GM23338 (cell line): ENCODE measurements at regions not wholly inside any gene's neighbourhood (a gene's known extent, or its start where the extent isn't known, plus 50 kb on each side); places are given as distances from the start of the nearest gene placed in this dataset.
A peak's percentile ranks its signal among the peaks of the same experiment; 100 is the strongest.

Experiments used
- ATAC-seq: fragments of 200-7000 bp; cut with Tn5 transposase; 3 replicates; pipeline ENCODE4 v1.9.1; 2020
- DNase-seq: peaks from one replicate; pipeline ENCODE4 v3.0.0-alpha.2; 2015; ENCODE audit warnings: low spot score
- H2AFZ ChIP-seq: fragments of 200-600 bp; sonication (generic); 2 replicates; pipeline ENCODE4 v1.8.0; 2016; ENCODE audit warnings: antibody characterized with exemption, mild to moderate bottlenecking, moderate library complexity
- H3F3A ChIP-seq: fragments of 200-600 bp; sonication (generic); replicated peaks from 2 replicates; pipeline ENCODE4 v1.8.0; 2017; ENCODE audit warnings: antibody characterized with exemption, mixed run types, low read depth
- H3K27ac ChIP-seq: fragments of 200-600 bp; sonication (generic); 2 replicates; pipeline ENCODE4 v1.6.1; 2016; ENCODE audit warnings: low read depth
- H3K27me3 ChIP-seq: fragments of 200-600 bp; sonication (generic); 2 replicates; pipeline ENCODE4 v1.8.0; 2016; ENCODE audit warnings: mild to moderate bottlenecking, mixed run types, moderate library complexity; ENCODE audit not compliant: insufficient read depth
- H3K36me3 ChIP-seq: fragments of 200-600 bp; sonication (generic); 2 replicates; pipeline ENCODE4 v1.8.0; 2016; ENCODE audit warnings: mild to moderate bottlenecking; ENCODE audit not compliant: insufficient read depth
- H3K4me1 ChIP-seq: fragments of 200-600 bp; sonication (generic); 2 replicates; pipeline ENCODE4 v1.8.0; 2016; ENCODE audit warnings: mild to moderate bottlenecking, moderate library complexity; ENCODE audit not compliant: insufficient read depth
- H3K4me2 ChIP-seq: fragments of 200-600 bp; sonication (generic); 2 replicates; pipeline ENCODE4 v1.7.1; 2017; ENCODE audit warnings: mixed run types
- H3K4me3 ChIP-seq: fragments of 200-600 bp; sonication (generic); 2 replicates; pipeline ENCODE4 v1.6.1; 2016; ENCODE audit warnings: mixed run types
- H3K79me2 ChIP-seq: fragments of 200-600 bp; sonication (generic); replicated peaks from 2 replicates; pipeline ENCODE4 v1.8.0; 2017; ENCODE audit warnings: mild to moderate bottlenecking; ENCODE audit not compliant: insufficient read depth
- H3K9me2 ChIP-seq: fragments of 200-600 bp; sonication (generic); 2 replicates; pipeline ENCODE4 v1.8.0; 2017; ENCODE audit not compliant: insufficient read depth
- H4K20me1 ChIP-seq: fragments of 200-600 bp; sonication (generic); replicated peaks from 2 replicates; pipeline ENCODE4 v1.8.0; 2017; ENCODE audit warnings: mild to moderate bottlenecking; ENCODE audit not compliant: insufficient read depth
- H3K27ac Mint-ChIP-seq: 2 replicates; pipeline ENCODE4 v1.8.0; 2020; ENCODE audit warnings: inconsistent platforms, mild to moderate bottlenecking, moderate library complexity, mixed read lengths
- H3K27me3 Mint-ChIP-seq: 3 replicates; pipeline ENCODE4 v1.8.0; 2022; ENCODE audit warnings: low read depth, mild to moderate bottlenecking, moderate library complexity, mixed read lengths, inconsistent platforms; ENCODE audit not compliant: insufficient read depth, poor library complexity
- H3K36me3 Mint-ChIP-seq: 3 replicates; pipeline ENCODE4 v1.8.0; 2021; ENCODE audit warnings: low read depth, mild to moderate bottlenecking, inconsistent platforms, moderate library complexity, mixed read lengths
- H3K4me1 Mint-ChIP-seq: 3 replicates; pipeline ENCODE4 v1.8.0; 2020; ENCODE audit warnings: mild to moderate bottlenecking, inconsistent platforms, mixed read lengths
- H3K4me3 Mint-ChIP-seq: 3 replicates; pipeline ENCODE4 v1.8.0; 2021; ENCODE audit warnings: moderate library complexity, mild to moderate bottlenecking, inconsistent platforms, mixed read lengths
- H3K9me3 Mint-ChIP-seq: 3 replicates; pipeline ENCODE4 v1.8.0; 2020; ENCODE audit warnings: moderate library complexity, mild to moderate bottlenecking, inconsistent platforms, mixed read lengths
- CREB1 ChIP-seq: fragments of 250-450 bp; sonication (Bioruptor Pico); IDR thresholded peaks from 2 replicates; pipeline ENCODE4 v1.5.0; 2020; ENCODE audit warnings: low read depth, mild to moderate bottlenecking, moderate library complexity
- CTCF ChIP-seq, 2 experiments: fragments of 200-600 bp in 1 of 2; sonication (generic) in 1 of 2; conservative IDR thresholded peaks; 2 replicates each; pipeline versions ENCODE4 v1.5.1 to v1.6.1; 2016 to 2017; ENCODE audit warnings: antibody characterized with exemption in 2 of 2, low read depth in 2 of 2, mild to moderate bottlenecking in 2 of 2, moderate library complexity in 1 of 2
- ETS1 ChIP-seq: IDR thresholded peaks from 2 replicates; pipeline ENCODE4 v1.6.1; 2016; ENCODE audit warnings: antibody characterized with exemption
- EZH2 ChIP-seq: fragments of 200-600 bp; sonication (generic); IDR thresholded peaks from one replicate; pipeline ENCODE4 v1.8.0; 2017; ENCODE audit warnings: antibody characterized with exemption, mild to moderate bottlenecking, low read depth; ENCODE audit not compliant: unreplicated experiment
- JUNB ChIP-seq: IDR thresholded peaks from one replicate; pipeline ENCODE4 v1.6.1; 2016; ENCODE audit warnings: antibody characterized with exemption; ENCODE audit not compliant: unreplicated experiment
- POLR2AphosphoS5 ChIP-seq: IDR thresholded peaks from 2 replicates; pipeline ENCODE4 v1.6.1; 2016; ENCODE audit warnings: antibody characterized with exemption, low read depth
- REST ChIP-seq: IDR thresholded peaks from one replicate; pipeline ENCODE4 v1.6.1; 2018; ENCODE audit warnings: antibody characterized with exemption; ENCODE audit not compliant: unreplicated experiment
- STAT1 ChIP-seq: IDR thresholded peaks from one replicate; pipeline ENCODE4 v1.6.1; 2016; ENCODE audit warnings: antibody characterized with exemption; ENCODE audit not compliant: unreplicated experiment
- ZNF331 ChIP-seq: fragments of 250-450 bp; sonication (Bioruptor Pico); IDR thresholded peaks from 2 replicates; pipeline ENCODE4 v1.5.0; 2020; ENCODE audit warnings: low read depth, mild to moderate bottlenecking, moderate library complexity

GRCh38 chr12:43293396-43293795 lies 258.6 kb downstream of the ADAMTS20 start:
- no peak for DNase-seq
- Histone ChIP-seq H4K20me1 (no peaks in the 10 kb centered on the region), H3K27ac (no peak overlapping the region), H3K4me2 (no peak overlapping the region), H3K9me2 (0 out of 2 replicates have a peak, but pooled peaks cover 4% of the 10 kb centered on the region), H3F3A (no peaks in the 10 kb centered on the region), H3K4me1 (no peaks in the 10 kb centered on the region), H3K79me2 (no peaks in the 10 kb centered on the region), H2AFZ (no peak overlapping the region), H3K27me3 (no peaks in the 10 kb centered on the region), H3K36me3 (no peaks in the 10 kb centered on the region), H3K4me3 (no peak overlapping the region)
- Mint-ChIP-seq H3K27ac (no peak overlapping the region), H3K36me3 (no peaks in the 10 kb centered on the region), H3K4me3 (no peak overlapping the region), H3K9me3 (no peaks in the 10 kb centered on the region; the same call in 2 of the 3 replicates), H3K4me1 (peaks cover 6% of the 10 kb centered on the region; the same call in 2 of the 3 replicates), H3K27me3 (no peaks in the 10 kb centered on the region)
- no peak for ATAC-seq
- no peak for TF ChIP-seq EZH2
- TF ChIP-seq STAT1 = no peak

- 0 out of 2 replicates have a peak, but pooled peaks cover 4% of the 10 kb centered on the region for H3K9me2 ChIP-seq
- H3K79me2 ChIP-seq = no peaks in the 10 kb centered on the region
- H3K27ac ChIP-seq = no peak overlapping the region
- H3K4me2 ChIP-seq = no peak overlapping the region
- ATAC-seq (no peak), DNase-seq (no peak)
- Mint-ChIP-seq H3K9me3 (no peaks in the 10 kb centered on the region; the same call in 2 of the 3 replicates), H3K4me3 (no peak overlapping the region), H3K36me3 (no peaks in the 10 kb centered on the region), H3K27ac (peak overlapping the region; percentile 4; the same call in 1 of the 2 replicates), H3K27me3 (no peaks in the 10 kb centered on the region), H3K4me1 (peaks cover 6% of the 10 kb centered on the region; the same call in 2 of the 3 replicates)
- no peaks in the 10 kb centered on the region for H3K27me3 ChIP-seq
- H2AFZ ChIP-seq = no peak overlapping the region
- TF ChIP-seq JUNB (no peak), STAT1 (no peak), CTCF (conservative IDR thresholded peaks at IDR 0.05; ENCODE audit: low read depth in 2 of 2) (no peak), ETS1 (no peak), ZNF331 (CRISPR knock-in tag) (no peak), POLR2AphosphoS5 (no peak), EZH2 (no peak), REST (no peak), CREB1 (CRISPR knock-in tag) (no peak)
- H3K36me3 ChIP-seq = no peaks in the 10 kb centered on the region
- H3K4me3 ChIP-seq = no peak overlapping the region
- H4K20me1 ChIP-seq = no peaks in the 10 kb centered on the region
- H3K4me1 ChIP-seq = no peaks in the 10 kb centered on the region
- H3F3A ChIP-seq = no peaks in the 10 kb centered on the region
These were observed 259.3 kb downstream of the ADAMTS20 start for GRCh38 chr12:43292699-43293098.
